MV-4-11 (cell line): ENCODE measurements at regions not wholly inside any gene's neighbourhood (a gene's known extent, or its start where the extent isn't known, plus 50 kb on each side); places are given as distances from the start of the nearest gene placed in this dataset.
"Not testable (repeated sequence)": the region's sequence is repeated elsewhere in the genome, so short reads cannot be mapped to it uniquely, and the experiment has no call there.

Experiments
- DNase-seq: peaks from one replicate; lab custom pipeline; 2025; lab: John Stamatoyannopoulos, UW

DNA sequence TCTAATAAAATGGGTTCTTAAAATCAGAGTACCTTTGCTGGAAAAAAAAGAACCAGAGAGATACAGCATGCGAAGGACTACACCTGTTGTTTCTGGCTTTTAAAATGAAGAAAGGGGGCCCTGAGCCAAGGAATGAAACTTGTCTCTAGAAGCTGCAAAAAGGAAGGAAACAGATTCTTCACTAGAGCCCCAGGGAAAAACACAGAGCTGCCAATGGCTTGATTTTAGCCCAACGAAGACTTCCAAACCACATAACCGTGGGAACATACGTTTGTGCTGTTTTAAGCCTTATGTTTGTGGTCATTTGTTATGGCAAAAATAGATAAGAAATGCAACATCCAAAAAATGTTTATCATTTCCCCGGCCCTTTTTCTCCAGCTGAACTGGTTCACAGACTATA is 780.0 kb downstream of the SORCS1 start:
- DNase-seq = no peak

DNA sequence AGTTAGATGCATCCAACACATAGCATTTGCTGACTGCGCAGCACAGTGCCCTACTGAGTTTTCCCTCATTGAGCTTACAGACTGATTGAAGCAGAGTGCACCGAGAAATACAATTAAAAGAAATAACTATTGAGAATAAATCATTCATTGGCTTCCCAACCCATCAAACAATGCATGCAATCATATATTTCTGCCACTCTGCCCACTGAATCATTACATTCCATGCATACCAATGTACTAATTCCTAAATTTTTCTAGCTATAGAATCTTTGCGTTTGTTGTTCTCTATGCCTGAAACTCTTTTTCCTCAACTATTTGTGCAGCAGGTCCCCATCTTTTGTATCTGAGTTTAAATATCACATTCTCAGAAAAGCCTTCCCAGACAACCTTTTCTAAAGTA is 783.8 kb downstream of the SORCS1 start:
- DNase-seq = no peak

- no peak for DNase-seq
Measured at GRCh38 chr10:106378251-106378650, 786.3 kb downstream of the SORCS1 start.

DNA sequence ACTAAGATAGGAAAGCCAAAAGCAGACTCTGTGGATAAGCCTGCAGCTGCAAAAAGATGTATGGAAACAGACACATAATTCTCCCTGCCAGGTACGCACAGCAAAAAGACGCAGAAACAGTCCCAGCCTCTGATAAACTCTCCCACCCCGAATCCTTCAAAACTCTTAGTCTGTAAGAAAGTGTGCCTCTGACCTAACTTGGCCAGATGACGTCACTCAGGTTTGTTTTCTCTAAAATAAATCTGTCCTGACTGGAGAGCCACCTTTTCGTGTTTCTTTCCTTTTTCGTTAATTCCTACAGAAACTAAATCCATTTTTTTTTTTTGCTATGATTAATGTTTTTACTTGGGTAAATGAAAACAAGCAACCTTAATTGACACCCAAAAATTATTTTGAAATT is 793.8 kb downstream of the SORCS1 start:
- DNase-seq = no peak

DNA sequence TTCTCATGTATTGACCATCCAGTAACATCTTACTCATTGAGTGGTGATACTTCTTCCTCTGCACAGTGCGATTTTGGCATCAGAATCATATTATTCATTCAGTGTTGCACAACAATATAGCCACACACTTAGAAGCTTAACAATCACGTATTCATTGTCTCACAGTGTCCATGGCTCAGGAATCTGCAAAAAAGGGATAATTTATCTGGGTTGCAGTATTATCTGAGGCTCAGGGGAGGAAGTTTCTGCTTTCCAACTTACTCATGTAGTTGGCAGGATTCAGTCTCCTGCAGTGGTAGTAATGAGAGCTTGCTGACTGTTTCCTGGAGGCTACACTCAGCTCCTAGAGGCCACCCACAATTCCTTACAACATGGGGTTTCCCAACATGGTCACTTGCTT is 803.6 kb downstream of the SORCS1 start:
- DNase-seq = no peak

DNA sequence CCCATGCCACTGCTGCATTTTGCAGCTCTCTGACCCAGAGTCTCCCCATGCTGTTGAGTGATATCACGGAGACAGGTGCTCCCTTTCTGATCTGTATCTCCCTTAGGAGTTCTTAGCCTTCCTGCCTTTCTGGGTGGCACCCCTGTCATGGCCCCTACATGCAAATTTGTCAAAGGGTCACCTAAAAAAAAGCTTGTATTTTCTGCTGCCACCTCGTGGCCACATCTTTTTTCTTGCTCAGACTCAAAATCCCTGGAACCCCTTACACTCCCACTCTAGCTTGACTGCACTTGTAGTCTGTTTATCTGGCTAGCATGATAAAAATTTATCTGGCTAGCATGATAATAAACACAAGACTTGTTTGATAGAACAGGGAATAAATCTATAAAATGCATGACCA is 809.1 kb downstream of the SORCS1 start:
- no peak for DNase-seq

DNA sequence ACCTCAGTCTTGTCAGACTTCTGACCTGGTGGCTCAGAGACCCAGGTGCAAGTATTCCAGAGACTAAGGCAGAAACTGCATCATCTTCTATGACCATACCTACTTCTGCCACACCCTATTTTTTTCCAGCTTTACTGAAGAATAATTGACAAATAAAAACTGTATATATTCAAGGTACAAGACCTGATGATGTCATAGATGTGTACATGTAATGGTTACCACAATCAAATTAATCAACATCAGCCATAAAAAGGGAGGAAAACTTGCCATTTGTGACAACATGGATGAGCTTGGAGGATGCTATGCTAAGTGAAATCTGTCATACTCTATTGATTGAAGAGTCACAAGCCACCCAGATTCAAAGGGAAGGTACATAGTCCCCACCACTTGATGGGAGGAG is 815.6 kb downstream of the SORCS1 start:
- no peak for DNase-seq

DNA sequence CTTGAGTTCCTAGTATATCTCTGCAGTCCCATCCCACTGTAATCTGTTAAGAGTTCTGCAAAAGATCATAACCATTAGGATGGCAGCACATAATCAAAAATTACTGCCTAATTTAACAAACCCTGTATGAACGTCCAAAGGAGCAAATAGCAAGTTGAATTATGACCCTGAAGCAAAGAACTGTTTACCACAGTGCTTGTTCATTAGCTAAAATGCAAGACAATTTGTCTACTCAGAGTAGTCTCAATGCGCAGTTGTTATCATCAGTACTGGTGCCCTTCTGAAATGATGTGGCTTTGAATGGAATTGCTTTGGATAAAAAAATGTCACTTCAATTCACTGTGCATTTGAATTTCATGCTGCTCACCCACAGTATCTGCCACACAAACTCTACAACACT is 817.0 kb downstream of the SORCS1 start:
- no peak for DNase-seq

DNA sequence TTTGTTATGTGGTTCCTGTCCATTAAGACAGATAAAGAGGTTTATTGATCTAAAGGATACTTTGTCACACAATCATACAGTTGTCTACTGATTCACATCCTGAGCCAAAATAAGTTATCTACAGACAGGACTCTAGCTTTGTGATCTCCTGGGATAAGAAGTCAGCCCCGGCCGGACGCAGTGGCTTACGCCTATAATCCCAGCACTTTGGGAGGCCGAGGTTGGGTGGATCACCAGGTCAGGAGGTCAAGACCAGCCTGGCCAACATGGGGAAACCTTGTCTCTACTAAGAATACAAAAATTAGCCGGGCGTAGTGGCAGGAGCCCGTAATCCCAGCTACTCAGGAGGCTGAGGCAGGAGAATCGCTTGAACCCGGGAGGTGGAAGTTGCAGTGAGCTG is 821.0 kb downstream of the SORCS1 start:
- not testable (repeated sequence) for DNase-seq

- no peak for DNase-seq
Measured at GRCh38 chr10:106341356-106341755, 823.1 kb downstream of the SORCS1 start.

- no peak for DNase-seq
Measured at GRCh38 chr10:106338486-106338885, 826.0 kb downstream of the SORCS1 start.

DNA sequence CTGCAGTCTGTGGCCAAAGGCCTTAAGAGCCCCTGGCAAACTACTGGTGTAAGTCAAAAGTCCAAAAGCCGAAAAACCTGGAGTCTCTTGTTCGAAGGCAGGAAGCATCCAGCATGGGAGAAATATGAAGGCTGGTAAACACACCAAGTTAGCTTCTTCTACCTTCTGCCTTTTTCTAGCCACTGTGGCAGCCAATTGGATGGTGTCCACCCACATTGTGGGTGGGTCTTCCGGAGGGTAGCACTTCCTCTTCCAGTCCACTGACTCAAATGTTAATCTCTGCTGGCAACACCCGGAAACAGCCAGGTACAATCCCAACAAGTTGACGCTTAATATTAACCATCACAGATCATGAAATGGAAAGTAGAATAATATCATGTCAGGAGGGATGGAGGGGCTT is 827.6 kb downstream of the SORCS1 start:
- no peak for DNase-seq

DNA sequence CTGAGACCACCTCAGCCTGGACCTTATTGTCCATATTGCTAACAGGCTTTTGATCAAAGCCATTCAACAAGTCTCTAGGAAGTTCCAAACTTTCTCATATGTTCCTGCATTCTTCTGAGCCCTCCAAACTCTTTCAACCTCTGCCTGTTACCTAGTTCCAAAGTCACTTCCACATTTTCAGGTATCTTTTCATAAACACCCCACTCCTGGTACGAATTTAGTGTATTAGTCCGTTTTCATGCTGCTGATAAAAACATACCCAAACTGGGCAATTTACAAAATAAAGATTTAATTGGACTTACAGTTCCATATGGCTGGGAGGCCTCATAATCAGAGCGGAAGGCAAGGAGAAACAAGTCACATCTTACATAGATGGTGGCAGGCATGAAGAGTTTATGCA is 836.8 kb downstream of the SORCS1 start:
- no peak for DNase-seq

GRCh38 chr10:106320876-106321275 is 843.6 kb downstream of the SORCS1 start:
- no peak for DNase-seq

DNA sequence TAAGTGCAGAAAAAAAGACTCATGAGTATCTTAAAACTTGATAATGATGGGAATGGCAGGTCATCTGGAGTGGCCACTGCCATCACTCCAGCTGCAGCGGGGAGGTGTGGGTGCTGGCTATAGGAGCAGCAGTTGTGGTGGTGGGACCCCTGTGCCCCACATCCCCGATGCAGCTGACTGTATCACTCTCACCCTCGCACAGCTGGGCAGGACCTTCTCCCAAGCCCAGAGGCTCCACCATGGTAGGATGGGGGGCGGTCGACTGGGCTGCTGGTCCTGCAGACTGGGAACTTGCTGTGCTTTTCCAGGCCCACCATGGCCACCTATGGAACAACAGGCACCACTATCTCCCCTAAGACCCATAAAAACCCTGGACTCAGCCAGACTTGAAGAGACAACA is 844.4 kb downstream of the SORCS1 start:
- no peak for DNase-seq

DNA sequence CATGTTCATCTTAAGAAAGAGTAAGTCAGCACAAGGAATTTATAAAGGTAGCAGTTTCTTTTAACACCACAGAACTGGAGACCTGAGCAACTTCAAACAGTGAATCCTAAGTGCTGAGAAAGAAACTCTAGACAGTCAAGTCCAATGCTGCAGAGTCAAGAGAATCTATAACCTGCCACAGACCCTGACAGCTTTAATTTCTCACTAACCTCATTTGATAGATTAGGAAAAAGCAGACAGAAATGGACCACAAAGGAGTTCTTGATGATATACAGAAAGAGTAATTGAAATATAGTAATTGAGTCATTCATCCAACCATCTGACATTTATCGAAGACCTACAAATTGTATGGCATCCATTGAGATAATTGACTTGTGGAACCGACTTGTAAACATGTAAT is 847.0 kb downstream of the SORCS1 start:
- DNase-seq = no peak

- DNase-seq = no peak
Measured at GRCh38 chr10:106313041-106313440, 851.5 kb downstream of the SORCS1 start.

GRCh38 chr10:106312087-106312486 is 852.4 kb downstream of the SORCS1 start:
- no peak for DNase-seq

GRCh38 chr10:106311590-106311989 is 852.9 kb downstream of the SORCS1 start:
- no peak for DNase-seq

DNA sequence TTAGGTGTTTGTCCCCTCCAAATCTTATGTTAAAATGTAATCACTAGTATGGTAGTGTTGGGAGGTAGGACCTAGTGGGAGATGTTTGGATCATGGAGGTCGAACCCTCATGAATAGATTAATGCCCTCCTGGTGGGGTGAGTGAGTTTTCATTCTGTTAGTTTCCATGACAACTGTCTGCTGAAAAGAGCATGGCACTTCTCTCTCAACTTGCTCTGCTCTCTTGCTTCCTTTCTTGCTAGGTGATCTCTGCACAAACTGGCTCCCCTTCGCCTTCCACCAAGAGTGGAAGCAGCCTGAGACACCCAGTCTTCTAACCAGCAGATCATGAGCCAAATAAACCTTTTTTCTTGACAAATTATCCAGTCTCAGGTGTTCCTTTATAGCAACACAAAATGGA is 853.9 kb downstream of the SORCS1 start:
- no peak for DNase-seq

- DNase-seq = no peak
Measured at GRCh38 chr10:106309376-106309775, 855.1 kb downstream of the SORCS1 start.

DNA sequence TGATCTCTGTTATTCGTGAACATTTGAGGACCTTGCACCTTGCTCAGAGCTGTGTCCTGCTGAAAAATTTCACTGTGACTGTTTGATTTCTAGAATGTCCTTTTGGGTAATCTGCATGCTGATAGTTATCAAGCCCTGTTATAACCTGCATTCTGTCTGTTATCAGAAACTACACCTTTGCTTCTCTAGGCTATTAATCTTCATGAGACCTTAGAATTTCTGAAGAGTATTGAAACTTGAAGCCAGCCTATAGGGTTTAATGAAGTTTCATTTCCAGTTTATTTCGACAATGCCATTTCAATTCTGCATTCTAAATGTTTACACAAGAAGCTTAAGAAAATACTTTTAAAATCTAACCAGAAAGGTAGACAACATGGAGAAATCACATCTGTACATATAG is 856.2 kb downstream of the SORCS1 start:
- DNase-seq = no peak

- DNase-seq = no peak
Measured at GRCh38 chr10:106304056-106304455, 860.5 kb downstream of the SORCS1 start.

GRCh38 chr10:106302961-106303360 is 861.5 kb downstream of the SORCS1 start:
- no peak for DNase-seq

GRCh38 chr10:106301146-106301545 is 863.4 kb downstream of the SORCS1 start:
- no peak for DNase-seq
